Mesendoderm (in vitro differentiated cells): ENCODE measurements at regions not wholly inside any gene's neighbourhood (a gene's known extent, or its start where the extent isn't known, plus 50 kb on each side); places are given as distances from the start of the nearest gene placed in this dataset.

Source experiments
- DNase-seq: peaks from one replicate; pipeline ENCODE4 v3.0.0; 2013
- H2AK5ac ChIP-seq: 2 replicates; pipeline ENCODE4 v1.6.1; 2013; ENCODE audit warnings: low read length, inconsistent platforms
- H2BK120ac ChIP-seq: 2 replicates; pipeline ENCODE4 v1.6.1; 2013; ENCODE audit warnings: low read depth, mild to moderate bottlenecking, low read length, moderate library complexity, mixed read lengths
- H2BK15ac ChIP-seq: replicated peaks from 2 replicates; pipeline ENCODE4 v1.6.1; 2013; ENCODE audit warnings: low read depth, mild to moderate bottlenecking, moderate library complexity
- H2BK5ac ChIP-seq: 2 replicates; pipeline ENCODE4 v1.6.1; 2013; ENCODE audit warnings: low read length, inconsistent platforms
- H3K18ac ChIP-seq: 2 replicates; pipeline ENCODE4 v1.6.1; 2013; ENCODE audit warnings: mild to moderate bottlenecking, low read length, mixed read lengths
- H3K23ac ChIP-seq: one replicate; pipeline ENCODE4 v1.6.1; 2013; ENCODE audit warnings: low read length
- H3K27ac ChIP-seq: 2 replicates; pipeline ENCODE4 v1.5.1; 2013; ENCODE audit warnings: low read depth, mild to moderate bottlenecking, inconsistent platforms, low read length, moderate library complexity
- H3K27me3 ChIP-seq: 2 replicates; pipeline ENCODE4 v1.6.1; 2013; ENCODE audit warnings: low read length, control low read depth, mild to moderate bottlenecking, inconsistent platforms; ENCODE audit not compliant: insufficient read depth, poor library complexity
- H3K36me3 ChIP-seq: 2 replicates; pipeline ENCODE4 v1.6.1; 2013; ENCODE audit warnings: low read length, inconsistent platforms; ENCODE audit not compliant: control insufficient read depth, insufficient read depth
- H3K4ac ChIP-seq: one replicate; pipeline ENCODE4 v1.6.1; 2013; ENCODE audit warnings: low read depth, mild to moderate bottlenecking, low read length, moderate library complexity
- H3K4me1 ChIP-seq: 2 replicates; pipeline ENCODE4 v1.6.1; 2013; ENCODE audit warnings: low read depth, low read length, inconsistent platforms; ENCODE audit not compliant: control insufficient read depth
- H3K4me2 ChIP-seq: 2 replicates; pipeline ENCODE4 v1.6.1; 2013; ENCODE audit warnings: low read length
- H3K4me3 ChIP-seq: 2 replicates; pipeline ENCODE4 v1.5.1; 2013; ENCODE audit warnings: mild to moderate bottlenecking, low read length
- H3K56ac ChIP-seq: one replicate; pipeline ENCODE4 v1.6.1; 2013; ENCODE audit warnings: low read length
- H3K79me1 ChIP-seq: 2 replicates; pipeline ENCODE4 v1.6.1; 2013; ENCODE audit warnings: low read length, inconsistent platforms
- H3K79me2 ChIP-seq: 2 replicates; pipeline ENCODE4 v1.6.1; 2013; ENCODE audit warnings: mild to moderate bottlenecking, low read length; ENCODE audit not compliant: control insufficient read depth, insufficient read depth
- H3K9ac ChIP-seq: 2 replicates; pipeline ENCODE4 v1.6.1; 2013; ENCODE audit warnings: low read length, inconsistent platforms
- H4K5ac ChIP-seq: one replicate; pipeline ENCODE4 v1.6.1; 2013; ENCODE audit warnings: low read length
- H4K8ac ChIP-seq: one replicate; pipeline ENCODE4 v1.6.1; 2013; ENCODE audit warnings: low read depth, mild to moderate bottlenecking, control low read depth, low read length, moderate library complexity
- whole genome bisulfite sequencing: extraction: QIAGEN DNeasy Blood & Tissue Kit; methylation state at CpG from one replicate; pipeline ENCODE4 v1.1.7; 2013; ENCODE audit warnings: low lambda C conversion rate, missing lambda C conversion rate; ENCODE audit not compliant: insufficient coverage; ENCODE audit errors: extremely low coverage; 5-methylcytosine and 5-hydroxymethylcytosine counted together

DNA sequence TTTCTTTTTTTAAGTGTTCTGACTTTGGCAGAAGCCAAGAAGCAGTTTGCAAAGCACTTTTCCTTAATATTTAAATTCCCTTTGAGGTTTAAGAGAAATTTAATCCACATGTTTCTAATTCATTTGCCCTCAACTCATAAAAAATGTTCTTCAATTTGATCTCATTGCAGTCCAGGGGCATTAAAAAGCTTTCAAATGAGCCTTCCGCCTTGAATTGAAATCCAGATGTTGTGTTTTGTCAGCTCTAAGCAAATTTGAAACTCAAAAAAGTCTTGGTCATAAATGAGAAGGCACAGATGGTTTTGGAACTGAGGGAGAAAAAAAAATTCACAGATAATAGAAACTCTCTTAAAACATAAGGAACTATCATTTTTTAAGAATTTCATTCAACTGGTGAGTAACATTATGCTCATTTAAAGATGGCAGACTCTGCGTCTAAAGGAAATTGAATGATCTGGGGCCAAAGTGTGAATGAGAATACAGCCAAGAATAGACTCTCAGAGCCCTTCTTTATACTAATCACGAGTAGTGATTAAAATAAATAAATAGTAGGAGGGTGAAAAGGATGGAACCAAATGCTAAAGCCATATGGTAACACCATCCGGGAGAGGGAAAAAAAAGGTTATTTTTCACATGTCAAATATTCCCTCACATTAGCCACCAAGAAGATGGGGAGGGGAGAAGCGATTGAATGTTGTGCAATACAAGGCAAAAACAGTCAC lies 1304.7 kb downstream of the CDH8 start:
- Histone ChIP-seq H3K4me2 (no peak overlapping the region), H2BK15ac (no peak overlapping the region), H2BK120ac (no peak overlapping the region), H3K23ac (no peak overlapping the region), H4K8ac (no peak overlapping the region), H3K18ac (no peak overlapping the region), H3K56ac (no peak overlapping the region), H2AK5ac (no peak overlapping the region), H2BK5ac (no peak overlapping the region), H3K79me2 (no peaks in the 10 kb centered on the region), H4K5ac (no peak overlapping the region), H3K27ac (no peak overlapping the region), H3K36me3 (no peaks in the 10 kb centered on the region), H3K9ac (no peak overlapping the region), H3K79me1 (no peaks in the 10 kb centered on the region), H3K4me1 (no peaks in the 10 kb centered on the region), H3K4me3 (no peak overlapping the region), H3K27me3 (no peaks in the 10 kb centered on the region), H3K4ac (no peak overlapping the region)
- no peak for DNase-seq
- no CpG with 5 or more reads among the region's 5 CpGs for WGBS

DNA sequence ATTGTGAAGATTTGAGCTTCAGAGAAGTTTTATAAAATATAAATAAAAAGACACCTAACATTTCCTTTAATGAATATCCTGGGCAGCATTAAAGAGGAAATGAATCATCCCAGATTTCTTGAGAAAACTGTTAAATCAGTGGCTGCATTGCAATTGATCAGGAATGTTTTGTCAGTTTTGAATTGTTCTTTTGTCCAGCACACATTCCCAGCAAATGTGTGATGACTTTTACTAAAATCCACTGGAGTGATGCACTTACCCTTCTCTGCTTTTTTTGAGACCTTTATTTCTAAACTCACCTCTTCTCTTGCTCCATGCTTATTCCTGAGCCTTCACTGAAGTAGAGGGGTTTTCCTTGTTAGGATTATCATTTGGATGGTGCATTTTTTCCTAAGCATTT lies 1307.2 kb downstream of the CDH8 start:
- Histone ChIP-seq H4K8ac (no peak overlapping the region), H3K36me3 (no peaks in the 10 kb centered on the region), H3K4ac (no peak overlapping the region), H3K79me2 (no peaks in the 10 kb centered on the region), H3K4me2 (no peak overlapping the region), H3K56ac (no peak overlapping the region), H2BK5ac (no peak overlapping the region), H2BK15ac (no peak overlapping the region), H3K27me3 (no peaks in the 10 kb centered on the region), H3K27ac (no peak overlapping the region), H3K9ac (no peak overlapping the region), H3K4me1 (no peaks in the 10 kb centered on the region), H3K4me3 (no peak overlapping the region), H2BK120ac (no peak overlapping the region), H3K23ac (no peak overlapping the region), H4K5ac (no peak overlapping the region), H3K79me1 (no peaks in the 10 kb centered on the region), H3K18ac (no peak overlapping the region), H2AK5ac (no peak overlapping the region)
- no peak for DNase-seq

DNA sequence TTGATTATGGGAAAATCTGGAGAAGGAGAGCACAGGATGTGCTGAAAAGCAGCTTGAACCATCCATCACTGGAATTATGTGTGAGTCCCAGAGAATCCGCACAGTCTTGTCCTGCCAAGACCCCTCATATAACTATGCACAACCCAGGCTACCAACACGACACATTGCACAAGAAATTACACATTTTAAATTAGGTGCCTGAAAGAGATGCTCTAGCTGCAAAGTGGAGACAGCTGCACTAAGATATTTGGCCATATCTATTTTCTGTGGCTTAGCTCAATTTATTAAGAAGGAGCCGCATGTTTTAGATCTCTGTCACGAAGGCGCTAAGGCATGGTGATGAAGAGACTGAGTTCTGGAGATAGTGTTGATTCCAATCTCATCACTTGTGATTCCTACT lies 1308.4 kb downstream of the CDH8 start:
- Histone ChIP-seq H3K4ac (no peak overlapping the region), H3K18ac (no peak overlapping the region), H3K27me3 (no peaks in the 10 kb centered on the region), H2BK15ac (no peak overlapping the region), H3K4me3 (no peak overlapping the region), H3K4me1 (no peaks in the 10 kb centered on the region), H2AK5ac (no peak overlapping the region), H3K36me3 (no peaks in the 10 kb centered on the region), H4K8ac (no peak overlapping the region), H4K5ac (no peak overlapping the region), H3K4me2 (no peak overlapping the region), H3K56ac (no peak overlapping the region), H3K23ac (no peak overlapping the region), H2BK120ac (no peak overlapping the region), H3K9ac (no peak overlapping the region), H3K79me2 (no peaks in the 10 kb centered on the region), H2BK5ac (no peak overlapping the region), H3K79me1 (no peaks in the 10 kb centered on the region), H3K27ac (no peak overlapping the region)
- no CpG with 5 or more reads among the region's 5 CpGs for whole genome bisulfite sequencing
- no peak for DNase-seq

DNA sequence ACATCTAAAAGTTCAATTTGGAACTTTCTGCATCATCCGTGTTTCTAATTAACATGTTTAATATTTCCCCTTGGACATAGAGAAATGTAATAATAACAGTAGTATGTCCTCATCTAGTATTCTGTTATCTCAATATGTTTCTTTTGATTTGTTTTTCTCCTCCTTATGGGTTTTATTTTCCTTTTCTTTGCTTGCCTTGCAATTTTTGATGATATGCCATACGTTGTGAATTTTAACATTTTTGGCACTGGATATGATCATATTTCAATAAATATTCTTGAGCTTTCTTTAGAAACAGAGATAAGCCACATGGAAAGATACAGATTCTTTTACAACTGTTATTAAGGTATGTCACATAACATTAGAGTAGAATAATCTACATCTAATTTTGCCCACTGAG lies 1316.2 kb downstream of the CDH8 start:
- H3K4ac ChIP-seq: no peak overlapping the region
- H2AK5ac ChIP-seq: no peak overlapping the region
- H2BK15ac ChIP-seq: no peak overlapping the region
- H3K36me3 ChIP-seq: no peaks in the 10 kb centered on the region
- H3K9ac ChIP-seq: no peak overlapping the region
- no peak overlapping the region for H2BK5ac ChIP-seq
- no peak overlapping the region for H3K23ac ChIP-seq
- no peak overlapping the region for H3K56ac ChIP-seq
- WGBS: no CpG with 5 or more reads among the region's 2 CpGs
- DNase-seq: no peak
- no peaks in the 10 kb centered on the region for H3K79me2 ChIP-seq
- no peaks in the 10 kb centered on the region for H3K79me1 ChIP-seq
- H3K27ac ChIP-seq: no peak overlapping the region
- no peak overlapping the region for H3K18ac ChIP-seq
- no peaks in the 10 kb centered on the region for H3K4me1 ChIP-seq
- H4K5ac ChIP-seq: no peak overlapping the region
- no peak overlapping the region for H2BK120ac ChIP-seq
- no peaks in the 10 kb centered on the region for H3K27me3 ChIP-seq
- no peak overlapping the region for H3K4me2 ChIP-seq
- no peak overlapping the region for H4K8ac ChIP-seq
- H3K4me3 ChIP-seq: no peak overlapping the region

GRCh38 chr16:60717808-60718207 lies 1318.4 kb downstream of the CDH8 start:
- Histone ChIP-seq H2BK120ac (no peak overlapping the region), H3K9ac (no peak overlapping the region), H2AK5ac (no peak overlapping the region), H4K5ac (no peak overlapping the region), H2BK15ac (no peak overlapping the region), H2BK5ac (no peak overlapping the region), H3K27ac (no peak overlapping the region), H3K4me2 (no peak overlapping the region), H3K79me1 (no peaks in the 10 kb centered on the region), H3K4ac (no peak overlapping the region), H3K4me1 (no peaks in the 10 kb centered on the region), H3K56ac (no peak overlapping the region), H3K36me3 (no peaks in the 10 kb centered on the region), H3K79me2 (no peaks in the 10 kb centered on the region), H3K23ac (no peak overlapping the region), H3K4me3 (no peak overlapping the region), H3K18ac (no peak overlapping the region), H3K27me3 (no peaks in the 10 kb centered on the region), H4K8ac (no peak overlapping the region)
- no peak for DNase-seq
- no CpG with 5 or more reads among the region's 2 CpGs for WGBS

DNA sequence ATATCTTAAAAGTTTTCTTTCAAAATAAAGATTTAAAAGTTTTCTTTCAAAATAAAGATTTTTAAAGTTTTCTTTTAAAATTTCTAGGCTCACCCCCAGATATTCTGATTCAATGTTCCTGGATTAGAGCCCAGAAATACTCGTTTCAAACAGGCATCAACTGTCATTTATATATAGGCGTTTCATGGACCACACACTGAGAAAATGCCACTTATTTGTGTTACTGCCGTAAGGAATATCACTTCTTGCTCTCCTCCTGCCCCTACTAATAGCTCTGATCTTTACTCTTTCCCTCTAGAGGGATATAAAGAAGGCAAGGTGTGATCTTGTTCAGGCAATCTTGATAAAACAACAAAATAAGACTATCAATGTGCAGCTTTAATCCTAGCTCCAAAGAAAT lies 1324.1 kb downstream of the CDH8 start:
- Histone ChIP-seq H3K27ac (no peak overlapping the region), H3K79me1 (no peaks in the 10 kb centered on the region), H3K4me1 (no peaks in the 10 kb centered on the region), H3K36me3 (no peaks in the 10 kb centered on the region), H3K4me3 (no peak overlapping the region), H3K27me3 (no peaks in the 10 kb centered on the region), H2BK120ac (no peak overlapping the region), H2BK15ac (no peak overlapping the region), H2BK5ac (no peak overlapping the region), H3K4me2 (no peak overlapping the region), H3K79me2 (no peaks in the 10 kb centered on the region), H4K8ac (no peak overlapping the region), H3K23ac (no peak overlapping the region), H3K9ac (no peak overlapping the region), H3K4ac (no peak overlapping the region), H3K56ac (no peak overlapping the region), H4K5ac (no peak overlapping the region), H2AK5ac (no peak overlapping the region), H3K18ac (no peak overlapping the region)
- no CpG with 5 or more reads among the region's 3 CpGs for WGBS
- no peak for DNase-seq
